HG03457 (cell line): ENCODE measurements at regions not wholly inside any gene's neighbourhood (a gene's known extent, or its start where the extent isn't known, plus 50 kb on each side); places are given as distances from the start of the nearest gene placed in this dataset.
"Not testable (repeated sequence)": the region's sequence is repeated elsewhere in the genome, so short reads cannot be mapped to it uniquely, and the experiment has no call there.

Experiments used
- ATAC-seq: cut with Tn5 transposase; IDR thresholded peaks from one replicate; pipeline ENCODE4 v1.9.1; 2021; ENCODE audit warnings: moderate number of reproducible peaks; ENCODE audit not compliant: unreplicated experiment

DNA sequence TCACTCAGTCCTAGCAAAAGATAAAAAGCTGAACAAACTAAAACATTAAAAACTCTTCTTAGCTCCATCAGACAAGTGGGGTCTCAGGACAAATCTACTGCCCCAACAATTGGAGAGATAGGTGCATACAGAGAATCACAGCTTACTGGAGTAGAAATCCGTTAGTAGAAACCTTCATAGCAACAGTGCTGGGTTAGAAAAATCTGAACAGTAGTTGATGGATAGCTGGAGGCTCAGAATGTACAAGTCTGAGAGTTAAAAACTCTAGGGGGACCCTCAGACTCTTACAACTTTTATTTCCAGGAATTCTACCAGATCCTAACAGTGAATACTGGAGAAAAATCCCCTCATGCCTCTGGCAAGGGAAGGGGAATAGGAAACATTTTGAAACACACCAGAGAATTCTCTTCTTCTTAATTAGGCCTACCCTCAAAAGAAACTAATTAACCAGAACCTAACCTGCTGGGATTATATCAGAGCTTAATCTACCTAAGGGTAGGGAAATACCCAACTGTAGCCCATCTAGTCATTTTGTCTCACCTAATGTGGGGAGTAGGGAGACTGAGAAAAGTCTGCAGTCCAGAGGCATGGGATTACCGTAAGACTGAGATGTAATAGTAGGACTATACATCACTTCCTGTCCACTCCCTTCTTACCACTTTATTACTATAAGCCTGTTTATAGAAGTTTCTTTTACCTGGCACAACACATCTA, 165.0 kb upstream of the CTSO start:
- no peak for ATAC-seq

DNA sequence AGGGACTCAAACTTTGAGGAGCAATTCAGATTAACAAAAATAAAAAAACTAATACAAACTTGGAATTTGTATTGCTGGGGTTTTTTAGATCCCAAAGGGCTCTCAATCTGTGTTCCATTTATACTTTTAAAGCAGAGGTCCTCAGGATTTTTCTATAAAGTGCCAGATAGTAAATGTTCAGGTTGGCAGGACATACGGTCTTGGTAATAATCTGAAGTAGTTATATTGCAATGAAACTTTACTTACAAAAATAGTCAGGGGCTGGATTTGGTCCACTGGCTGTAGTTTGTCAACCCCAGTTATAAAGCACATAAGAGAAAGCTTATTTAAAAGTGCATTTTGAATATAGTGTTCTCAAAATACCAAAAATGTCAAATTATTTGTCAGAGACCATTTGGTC, 164.1 kb upstream of the CTSO start:
- no peak for ATAC-seq

DNA sequence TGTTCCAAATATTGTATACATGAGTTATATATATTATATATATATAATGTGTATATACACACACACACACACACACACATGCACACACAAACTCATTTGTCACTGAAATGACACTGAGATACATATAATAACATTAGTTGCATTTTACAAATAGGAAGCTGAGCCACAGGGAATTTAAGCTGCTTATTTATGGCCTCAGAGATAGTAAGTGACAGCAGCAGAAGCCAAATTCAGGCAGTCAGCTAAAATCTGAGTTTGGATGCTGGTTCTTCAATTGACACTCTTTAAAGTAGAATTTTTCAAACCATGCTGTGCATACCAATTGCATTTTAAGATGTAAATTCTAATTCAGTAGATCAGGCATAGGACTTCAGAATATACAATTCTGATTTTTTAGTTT, 163.3 kb upstream of the CTSO start:
- no peak for ATAC-seq

DNA sequence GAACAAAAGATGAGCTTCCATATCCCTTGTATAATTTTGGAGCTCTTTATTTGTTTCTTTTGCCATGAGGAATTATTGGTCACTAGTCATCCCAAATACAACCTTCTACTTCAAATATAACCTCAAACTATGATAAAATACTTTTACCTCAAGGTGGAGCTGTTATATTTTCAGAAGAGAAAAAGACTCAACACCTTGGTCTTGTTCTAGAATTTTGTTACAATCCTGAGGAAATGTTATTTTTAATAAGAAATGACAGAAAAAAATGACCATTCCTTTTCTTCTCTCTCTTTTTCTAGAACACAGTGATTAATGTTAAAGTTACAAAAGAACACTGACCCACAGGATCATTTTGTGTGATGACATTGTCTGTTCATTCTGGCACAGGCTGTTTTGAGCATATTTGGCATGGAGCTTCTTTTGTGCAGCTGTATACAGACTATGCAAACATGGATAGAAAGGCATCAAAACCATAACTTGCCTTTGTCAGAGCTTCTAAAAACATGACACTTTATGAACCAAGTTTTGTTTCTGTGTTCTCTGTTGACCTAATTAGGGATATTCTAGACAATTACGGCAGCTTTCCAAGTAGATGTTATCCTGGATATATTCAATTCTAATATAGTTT, 159.6 kb upstream of the CTSO start:
- ATAC-seq, result no peak

DNA sequence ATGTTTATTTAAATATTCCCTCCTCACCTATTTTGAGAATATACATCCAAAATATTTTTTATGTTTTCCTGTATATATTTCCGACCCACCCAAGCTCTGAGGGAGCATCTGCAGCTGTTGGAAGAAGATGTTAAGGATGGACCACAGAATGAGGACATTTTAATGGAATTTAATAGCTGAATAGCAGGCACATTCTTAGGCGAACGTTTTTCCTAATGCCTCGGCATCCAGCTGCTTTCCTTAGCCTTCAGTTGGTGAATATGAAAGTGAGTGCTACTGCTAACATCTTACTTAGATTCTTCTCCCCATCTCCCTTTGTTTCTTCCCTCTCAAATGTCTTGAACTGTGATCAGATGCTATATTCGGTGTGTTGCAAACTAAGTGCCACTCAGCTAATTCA, 158.0 kb upstream of the CTSO start:
- ATAC-seq, result no peak

DNA sequence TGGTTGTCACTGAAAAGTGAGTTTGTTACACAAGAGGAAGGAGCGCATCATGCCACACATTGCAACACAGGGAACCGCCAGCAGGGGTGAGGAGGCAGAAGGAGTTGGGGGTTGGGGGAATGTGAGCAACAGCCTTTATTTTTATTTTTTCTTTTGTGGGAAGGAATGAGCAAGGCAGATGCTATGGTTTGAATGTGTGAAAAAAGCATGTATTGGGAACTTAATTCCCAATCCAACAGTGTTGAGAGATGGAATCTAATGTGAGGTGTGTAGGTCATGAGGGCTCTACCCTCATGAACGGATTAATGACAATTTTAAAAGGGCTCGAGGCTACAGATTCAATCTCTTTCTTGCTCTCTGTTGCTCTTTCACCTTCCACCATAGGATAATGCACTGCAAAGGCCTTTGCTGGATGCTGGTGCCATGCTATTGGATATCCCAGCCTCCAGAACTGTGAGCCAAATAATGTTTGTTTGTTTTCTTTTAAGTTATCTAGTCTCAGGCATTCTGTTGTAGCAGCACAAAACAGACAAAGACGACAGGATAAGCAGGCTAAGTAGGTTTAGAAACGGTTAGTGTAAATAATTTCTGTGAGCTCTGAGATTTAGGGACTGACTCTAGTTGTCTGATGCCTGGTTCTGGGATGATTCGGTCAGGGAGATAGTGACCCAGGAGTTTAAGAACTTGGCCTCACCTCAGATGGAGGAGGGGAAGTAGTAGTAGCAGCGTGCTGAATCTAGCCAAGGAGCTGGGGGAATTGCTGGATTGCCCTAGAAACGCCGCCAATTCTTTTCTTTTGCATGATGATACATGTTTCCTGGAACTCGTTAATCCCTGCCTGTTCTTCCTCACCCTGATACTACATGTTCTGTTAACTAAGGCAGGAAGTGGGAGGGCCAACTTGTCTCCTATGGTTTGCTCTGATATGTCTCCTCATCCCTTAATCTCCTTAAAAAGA, 156.6 kb upstream of the CTSO start:
- no peak for ATAC-seq

DNA sequence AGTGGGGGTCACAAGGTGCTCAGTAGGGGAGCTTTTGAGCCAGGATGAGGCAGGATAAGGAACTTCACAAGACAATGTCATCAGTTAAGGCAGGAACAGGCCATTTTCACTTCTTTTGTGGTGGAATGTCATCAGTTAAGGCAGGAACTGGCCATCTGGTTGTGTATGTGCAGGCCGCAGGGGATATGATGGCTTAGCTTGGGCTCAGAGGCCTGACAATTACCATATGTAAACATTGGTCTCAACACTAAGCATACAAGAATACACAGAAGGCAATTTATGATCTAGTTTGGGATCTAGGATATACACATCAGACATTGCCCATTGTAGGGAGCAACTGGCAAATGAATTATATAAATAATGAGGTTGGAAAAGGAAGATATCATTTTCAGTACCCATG, 155.4 kb upstream of the CTSO start:
- ATAC-seq, result not testable (repeated sequence)

DNA sequence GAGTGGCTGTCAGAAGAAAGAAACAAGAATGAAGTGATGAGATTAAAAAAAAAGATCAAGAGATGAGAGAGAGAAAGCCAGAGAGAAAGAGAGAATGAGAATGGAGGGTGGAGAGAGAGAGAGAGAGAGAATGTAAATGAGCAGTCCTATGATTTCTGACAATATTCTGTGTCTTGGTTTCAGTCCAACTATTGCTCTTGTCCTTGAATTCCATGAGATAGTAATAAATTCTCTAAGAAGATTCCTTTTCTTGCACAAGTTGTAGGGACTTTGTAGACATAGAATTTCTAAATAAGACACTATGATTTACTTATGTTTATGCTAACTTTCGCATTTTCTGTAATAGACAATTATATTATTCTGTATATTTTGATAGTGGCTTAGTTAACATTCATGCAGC, 149.6 kb upstream of the CTSO start:
- no peak for ATAC-seq

DNA sequence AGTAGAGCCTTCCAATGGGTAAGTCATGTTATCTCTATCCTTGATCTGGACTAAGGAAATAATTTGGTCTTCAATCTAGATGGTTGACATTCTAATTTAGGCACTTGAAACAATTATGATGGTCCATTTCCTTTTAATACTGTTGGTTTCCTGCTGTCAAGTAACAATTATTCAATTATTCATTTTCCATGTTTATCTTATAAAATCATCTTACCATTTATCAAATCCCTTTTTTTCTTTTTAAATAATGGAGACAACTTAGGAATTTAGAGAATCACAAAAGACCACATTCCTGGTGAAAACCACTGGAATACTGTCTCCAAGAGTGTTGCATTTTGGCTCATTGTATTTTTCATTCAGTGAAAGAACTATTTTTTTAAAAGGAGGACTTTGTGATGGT, 148.7 kb upstream of the CTSO start:
- no peak for ATAC-seq

DNA sequence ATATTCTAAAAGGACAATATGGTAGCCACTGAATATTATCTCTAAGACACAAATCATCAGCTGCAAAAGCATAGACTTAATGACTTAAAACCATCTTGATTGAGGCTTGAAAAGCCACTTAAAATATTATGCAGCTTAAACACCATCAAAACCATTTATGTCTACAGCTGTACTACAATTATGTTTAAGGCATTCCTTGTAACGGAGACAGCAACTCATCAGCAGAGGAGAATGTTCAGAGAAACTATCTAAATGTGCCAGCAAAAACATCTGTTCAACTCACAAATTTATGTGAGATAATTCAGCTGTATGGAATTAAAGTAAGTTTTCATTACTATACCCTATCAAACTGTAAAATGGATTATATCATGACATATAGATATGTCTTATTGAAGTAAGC, 147.9 kb upstream of the CTSO start:
- ATAC-seq, result no peak

DNA sequence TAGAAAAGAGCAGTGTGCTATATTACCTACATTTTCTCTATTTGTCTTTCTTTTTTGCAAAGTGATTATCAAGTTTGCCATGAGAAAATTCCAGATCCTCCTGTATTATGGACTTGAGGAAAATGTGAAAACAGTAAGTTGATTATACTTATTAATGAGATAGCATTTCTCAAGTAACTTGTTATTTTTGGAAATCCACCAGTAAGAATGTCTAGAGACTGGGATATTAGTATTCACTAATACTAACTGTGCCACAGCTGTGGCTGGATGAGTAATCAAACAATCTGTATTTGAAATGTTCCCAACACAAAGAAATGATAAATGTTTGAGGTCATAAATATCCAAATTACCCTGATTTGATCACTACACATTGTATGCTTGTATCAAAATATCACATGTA, 147.0 kb upstream of the CTSO start:
- ATAC-seq, result no peak

DNA sequence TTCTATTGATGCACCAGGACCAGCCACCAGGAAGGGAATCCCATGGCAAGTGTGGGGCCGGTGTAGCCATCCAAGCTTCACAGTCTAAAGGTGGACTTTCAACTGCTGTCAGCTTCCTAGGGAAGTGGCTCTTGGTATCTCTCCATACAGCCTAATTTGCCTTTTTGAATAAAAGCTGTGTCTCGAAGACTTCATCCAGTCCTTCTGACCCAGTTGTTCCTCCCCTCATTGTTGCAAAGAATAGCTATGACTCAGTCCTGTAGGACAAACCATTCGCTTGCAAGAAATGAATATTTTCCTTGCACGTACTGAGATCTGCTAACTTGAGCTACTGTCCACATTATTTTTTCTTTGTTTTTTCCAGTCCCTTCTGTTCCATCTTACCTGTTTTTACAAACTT, 145.1 kb upstream of the CTSO start:
- no peak for ATAC-seq

DNA sequence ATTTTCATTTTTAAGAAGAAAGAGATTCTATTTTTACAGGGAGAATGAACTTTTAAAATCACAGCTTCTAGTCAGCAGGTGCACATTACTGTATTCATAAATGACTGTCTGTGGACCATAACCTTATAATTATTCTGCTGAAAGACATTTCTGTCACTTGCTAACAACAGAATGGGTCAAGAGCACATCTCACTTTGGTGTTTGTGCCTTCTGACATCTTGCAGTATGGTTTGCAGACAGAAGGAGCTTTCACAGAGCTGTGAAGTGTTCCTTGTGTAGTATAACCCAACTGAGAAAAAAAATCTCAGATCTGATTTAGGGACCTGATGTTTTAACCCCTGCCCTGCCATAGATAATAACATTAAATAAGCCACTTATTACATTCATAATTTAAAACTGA, 131.4 kb upstream of the CTSO start:
- ATAC-seq, result no peak

DNA sequence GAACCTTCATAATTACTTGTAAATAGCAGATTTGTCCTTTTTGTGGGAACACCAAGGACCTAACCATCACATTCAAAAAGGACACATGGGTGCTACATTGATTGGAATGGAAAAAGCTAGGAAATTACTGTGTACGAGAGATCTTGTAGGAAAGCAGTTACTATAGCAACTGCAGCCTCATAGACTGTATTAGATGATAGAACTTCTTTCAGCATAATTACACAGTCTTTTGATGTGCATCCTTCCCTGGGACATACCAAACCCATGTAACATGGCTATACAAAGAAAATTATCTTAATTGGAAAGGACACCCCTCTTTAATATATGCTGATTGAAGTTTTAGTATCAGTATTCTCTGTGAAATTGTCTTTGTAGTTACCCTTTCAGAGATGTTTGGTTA, 130.7 kb upstream of the CTSO start:
- ATAC-seq, result no peak

DNA sequence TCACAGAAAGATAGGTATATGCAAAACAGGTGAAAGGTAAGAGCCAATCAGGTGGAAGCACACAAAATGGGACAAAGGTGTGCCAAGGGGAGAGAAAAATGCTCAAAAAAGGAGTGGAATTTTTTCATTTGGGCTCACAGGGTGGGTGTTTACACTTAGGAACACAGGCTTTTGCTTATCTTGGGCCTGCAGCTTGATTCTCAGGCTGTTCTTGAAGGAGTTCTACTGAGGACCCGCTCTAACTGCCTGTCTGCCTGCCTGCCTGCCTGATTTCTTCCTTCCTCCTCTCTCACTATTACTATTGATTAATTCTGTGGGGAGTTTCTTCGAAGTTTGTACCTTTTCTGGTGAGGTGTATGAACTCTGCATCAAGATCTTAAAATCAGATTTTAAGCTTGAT, 120.3 kb upstream of the CTSO start:
- no peak for ATAC-seq

DNA sequence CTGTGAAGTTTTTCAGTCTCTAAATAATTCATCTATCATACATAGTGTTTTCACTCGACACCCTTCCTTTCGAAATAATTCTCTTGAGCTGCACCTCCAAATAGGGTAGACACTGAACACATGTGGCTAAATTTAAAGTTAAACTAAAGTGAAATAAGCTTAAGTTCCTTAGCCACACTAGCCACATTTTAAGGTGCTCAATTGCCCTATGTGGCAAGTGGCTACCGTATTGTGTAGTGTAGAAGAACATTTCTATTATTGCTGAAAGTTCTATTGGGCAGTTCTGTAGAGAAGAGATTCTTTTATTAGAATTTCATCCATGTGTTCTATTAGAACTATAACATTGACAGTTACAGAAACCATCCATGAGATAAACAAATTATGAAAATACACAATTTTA, 107.0 kb upstream of the CTSO start:
- ATAC-seq, result no peak

DNA sequence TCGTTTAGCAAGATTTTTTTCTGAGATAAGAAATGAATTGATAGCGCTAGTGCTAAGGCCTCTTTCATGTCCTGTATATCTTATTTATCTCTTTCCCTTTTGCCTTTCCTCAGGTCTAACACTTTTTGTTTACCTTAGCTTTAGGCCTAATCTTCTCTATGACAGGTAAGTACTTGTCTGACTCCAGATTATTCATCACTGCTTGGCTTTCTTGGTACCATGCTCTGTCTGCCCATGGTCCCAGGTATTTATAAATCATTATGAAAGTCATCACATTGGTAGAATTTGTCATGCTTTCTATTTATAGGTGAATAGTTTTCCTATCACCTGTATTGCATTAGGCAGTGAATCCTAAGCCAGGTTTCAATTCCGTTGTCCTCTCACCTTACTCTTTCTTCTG, 99.5 kb upstream of the CTSO start:
- ATAC-seq, result no peak

DNA sequence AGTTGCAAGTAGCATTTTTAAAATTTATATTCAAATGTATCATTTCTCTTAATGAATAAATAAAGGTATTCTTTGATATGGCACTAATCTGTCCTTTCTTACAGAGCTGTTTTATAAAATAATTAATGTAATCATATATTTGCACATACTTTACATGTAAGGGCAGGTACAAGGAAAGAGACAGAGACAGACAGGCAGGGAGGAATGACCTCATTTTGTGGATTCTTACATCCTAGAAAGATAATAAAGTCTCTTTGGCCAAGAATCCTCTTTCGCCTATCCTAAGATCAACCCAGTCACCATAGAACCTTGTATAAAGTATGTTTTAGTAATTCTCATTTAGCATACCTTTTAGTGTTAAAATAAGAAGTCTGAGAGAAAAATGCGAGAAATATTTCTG, 98.5 kb upstream of the CTSO start:
- no peak for ATAC-seq

DNA sequence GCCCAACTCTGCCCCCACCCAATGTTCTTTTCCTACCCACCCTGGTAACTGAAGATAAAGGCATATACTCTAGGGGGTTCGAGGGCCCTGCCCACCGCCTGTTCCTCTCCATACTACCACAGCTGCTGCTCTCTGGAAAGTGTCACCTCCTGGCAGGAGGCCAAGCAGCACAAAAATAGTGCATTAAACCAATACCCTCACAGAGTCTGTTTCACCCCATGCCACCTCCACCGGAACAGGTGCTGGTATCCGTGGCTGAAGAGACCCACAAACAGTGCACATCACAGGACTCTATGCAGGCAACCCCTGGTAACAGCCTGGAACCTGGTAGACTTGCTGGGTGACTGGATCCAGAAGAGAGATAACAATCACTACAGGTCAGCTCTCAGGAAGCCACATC, 85.1 kb upstream of the CTSO start:
- ATAC-seq, result no peak

DNA sequence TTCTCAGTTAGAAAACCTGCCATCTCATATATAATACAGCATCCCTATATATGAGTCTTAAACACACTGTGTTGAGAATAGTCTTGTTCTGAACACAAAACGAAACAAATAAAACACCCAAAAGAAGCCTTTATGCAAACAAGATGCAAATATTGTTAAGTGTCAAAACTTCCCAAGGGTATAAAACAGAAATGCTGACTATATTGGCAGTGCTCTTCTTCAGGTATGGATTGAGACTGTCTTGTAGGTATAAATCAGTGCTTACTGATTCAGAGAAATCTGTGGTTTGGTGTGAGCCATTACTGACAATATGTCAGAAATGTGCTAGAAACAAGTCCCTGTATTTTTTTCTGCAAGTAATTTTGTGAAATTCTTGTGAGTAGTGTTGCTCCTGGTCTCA, 82.8 kb upstream of the CTSO start:
- ATAC-seq, result no peak

DNA sequence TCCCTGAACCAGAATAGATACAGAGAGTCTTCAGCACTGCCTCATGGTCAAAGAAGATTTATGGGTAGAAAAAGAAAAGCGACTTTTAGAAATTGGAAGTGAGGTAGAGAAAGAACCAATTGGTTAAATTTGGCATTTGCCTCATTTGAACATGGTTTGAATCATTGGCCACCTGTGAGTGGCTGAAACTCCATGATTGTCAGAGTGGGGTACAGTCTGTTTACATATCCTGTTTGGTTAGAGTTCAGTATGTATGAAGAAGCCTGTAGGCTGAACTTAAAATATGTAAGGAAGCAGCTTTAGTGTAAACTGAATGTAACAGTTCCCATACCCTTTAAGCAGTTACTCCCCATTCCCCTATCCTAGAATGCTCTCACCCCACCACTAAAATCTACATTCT, 76.0 kb upstream of the CTSO start:
- no peak for ATAC-seq

DNA sequence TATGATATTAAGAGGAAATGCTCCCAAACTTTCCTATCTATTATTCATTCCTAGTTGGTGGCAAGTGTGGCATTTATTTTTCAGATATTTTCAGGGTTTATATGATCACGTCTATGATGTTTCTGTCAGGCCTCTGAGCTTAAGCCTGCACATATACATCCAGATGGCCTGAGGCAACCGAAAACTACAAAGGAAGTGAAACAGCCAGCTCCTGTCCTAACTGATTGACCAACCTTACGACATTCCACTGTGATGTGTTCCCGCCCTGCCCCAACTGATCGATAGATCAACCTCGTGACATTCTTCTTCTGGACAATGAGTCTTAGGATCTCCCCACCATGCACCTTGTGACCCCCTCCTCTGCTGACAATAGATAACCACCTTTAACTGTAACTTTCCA, 67.6 kb upstream of the CTSO start:
- ATAC-seq, result no peak
